ENCODE measurements at regions not wholly inside any gene's neighbourhood (a gene's known extent, or its start where the extent isn't known, plus 50 kb on each side); places are given as distances from the start of the nearest gene placed in this dataset.

GRCh38 chr13:107799001-107799400 is 416.3 kb downstream of the LIG4 start (continued):
- no peak for TF ChIP-seq ZSCAN30 (tag by site-specific recombination; IDR thresholded peaks at IDR 0.05)

DNA sequence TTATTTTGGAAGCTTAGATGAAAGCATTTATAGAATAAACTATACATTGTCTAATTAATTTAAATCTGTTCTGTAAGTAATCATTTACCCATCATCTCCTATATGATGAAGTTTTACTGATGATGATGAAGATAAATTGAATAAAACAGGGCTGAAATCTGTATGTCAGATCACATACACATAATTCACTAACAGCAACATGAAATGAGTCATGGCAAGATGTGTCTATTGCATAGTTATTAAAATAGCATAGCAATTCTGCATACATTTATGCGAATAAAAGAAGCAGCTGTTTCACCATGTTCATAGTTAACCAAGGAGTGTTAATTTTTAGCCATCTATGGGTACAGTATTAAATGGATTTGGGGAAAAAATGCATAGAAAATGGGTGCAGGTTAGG is 424.9 kb downstream of the LIG4 start:
- TF ChIP-seq ZNF146 (tag by site-specific recombination; IDR thresholded peaks at IDR 0.05) = no peak
- TF ChIP-seq ZNF518A (tag by site-specific recombination; conservative IDR thresholded peaks at IDR 0.05; ENCODE audit: low read depth) = no peak
- no peak for TF ChIP-seq AEBP2 (tag by site-specific recombination; IDR thresholded peaks at IDR 0.05; ENCODE audit: borderline replicate concordance)
- no peak for TF ChIP-seq TRIM28 (IDR thresholded peaks at IDR 0.05; ENCODE audit: borderline replicate concordance, low read length)
- TF ChIP-seq ZNF785 (tag by site-specific recombination; IDR thresholded peaks at IDR 0.05) = no peak
- TF ChIP-seq KLF8 (tag by site-specific recombination; IDR thresholded peaks at IDR 0.05) = no peak
- TF ChIP-seq, protein P1, sequence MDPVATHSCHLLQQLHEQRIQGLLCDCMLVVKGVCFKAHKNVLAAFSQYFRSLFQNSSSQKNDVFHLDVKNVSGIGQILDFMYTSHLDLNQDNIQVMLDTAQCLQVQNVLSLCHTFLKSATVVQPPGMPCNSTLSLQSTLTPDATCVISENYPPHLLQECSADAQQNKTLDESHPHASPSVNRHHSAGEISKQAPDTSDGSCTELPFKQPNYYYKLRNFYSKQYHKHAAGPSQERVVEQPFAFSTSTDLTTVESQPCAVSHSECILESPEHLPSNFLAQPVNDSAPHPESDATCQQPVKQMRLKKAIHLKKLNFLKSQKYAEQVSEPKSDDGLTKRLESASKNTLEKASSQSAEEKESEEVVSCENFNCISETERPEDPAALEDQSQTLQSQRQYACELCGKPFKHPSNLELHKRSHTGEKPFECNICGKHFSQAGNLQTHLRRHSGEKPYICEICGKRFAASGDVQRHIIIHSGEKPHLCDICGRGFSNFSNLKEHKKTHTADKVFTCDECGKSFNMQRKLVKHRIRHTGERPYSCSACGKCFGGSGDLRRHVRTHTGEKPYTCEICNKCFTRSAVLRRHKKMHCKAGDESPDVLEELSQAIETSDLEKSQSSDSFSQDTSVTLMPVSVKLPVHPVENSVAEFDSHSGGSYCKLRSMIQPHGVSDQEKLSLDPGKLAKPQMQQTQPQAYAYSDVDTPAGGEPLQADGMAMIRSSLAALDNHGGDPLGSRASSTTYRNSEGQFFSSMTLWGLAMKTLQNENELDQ (tag by site-specific recombination; IDR thresholded peaks at IDR 0.05; ENCODE audit: low read depth) = no peak
- no peak for TF ChIP-seq GLI2 (tag by site-specific recombination; IDR thresholded peaks at IDR 0.05; ENCODE audit: borderline replicate concordance, low read depth)
- no peak for TF ChIP-seq SP7 (tag by site-specific recombination; IDR thresholded peaks at IDR 0.05)
- no peak for TF ChIP-seq ZBTB21 (tag by site-specific recombination; IDR thresholded peaks at IDR 0.05)
- no peak for TF ChIP-seq ZNF510 (tag by site-specific recombination; IDR thresholded peaks at IDR 0.05; ENCODE audit: insufficient replicate concordance)
- TF ChIP-seq ZFP41 (tag by site-specific recombination; IDR thresholded peaks at IDR 0.05; ENCODE audit: borderline replicate concordance) = no peak
- no peak for TF ChIP-seq ZBTB44 (tag by site-specific recombination; IDR thresholded peaks at IDR 0.05)
- H3K36me3 ChIP-seq (ENCODE audit: control insufficient read depth in 2 of 2, insufficient read depth in 1 of 2, low read length in 2 of 2) = no peaks in the 10 kb centered on the region
- no peaks in the 10 kb centered on the region for H3K9me3 ChIP-seq (ENCODE audit: control insufficient read depth, insufficient read depth, low read depth, low read length)
- POLR2A ChIA-PET = no interaction called here
- H3K27ac ChIP-seq (ENCODE audit: extremely low read depth, low read depth, low read length) = no peak overlapping the region
- no peaks in the 10 kb centered on the region for H3K4me1 ChIP-seq (ENCODE audit: control insufficient read depth, insufficient read depth, low read length)
- CTCF ChIA-PET = no interaction called here
- H3K4me3 ChIP-seq (ENCODE audit: low read depth, low read length) = no peak overlapping the region
